Mesenchymal stem cell (in vitro differentiated cells and primary cell): ENCODE measurements at regions not wholly inside any gene's neighbourhood (a gene's known extent, or its start where the extent isn't known, plus 50 kb on each side); places are given as distances from the start of the nearest gene placed in this dataset.
A peak's percentile ranks its signal among the peaks of the same experiment; 100 is the strongest.
"Not testable (repeated sequence)": the region's sequence is repeated elsewhere in the genome, so short reads cannot be mapped to it uniquely, and the experiment has no call there.

ENCODE experiments used
- DNase-seq: peaks from one replicate; pipeline ENCODE4 v3.0.0-alpha.2; 2013
- H2AFZ ChIP-seq: one replicate; pipeline ENCODE4 v1.6.1; 2013; ENCODE audit warnings: low read depth, mild to moderate bottlenecking, control low read depth, inconsistent platforms, low read length, moderate library complexity
- H2AK5ac ChIP-seq: 2 replicates; pipeline ENCODE4 v1.6.1; 2013; ENCODE audit warnings: low read length, moderate library complexity, mild to moderate bottlenecking, inconsistent platforms; ENCODE audit not compliant: severe bottlenecking
- H2BK120ac ChIP-seq: one replicate; pipeline ENCODE4 v1.6.1; 2013; ENCODE audit warnings: low read depth, mild to moderate bottlenecking, inconsistent platforms, low read length, moderate library complexity
- H2BK12ac ChIP-seq, 2 experiments: one replicate each; pipeline ENCODE4 v1.6.1; 2013; ENCODE audit warnings: inconsistent platforms in 2 of 2, low read length in 2 of 2, mild to moderate bottlenecking in 2 of 2, moderate library complexity in 2 of 2, control low read depth in 1 of 2
- H2BK15ac ChIP-seq: one replicate; pipeline ENCODE4 v1.6.1; 2013; ENCODE audit warnings: mild to moderate bottlenecking, low read depth, inconsistent platforms; ENCODE audit not compliant: poor library complexity, severe bottlenecking
- H2BK5ac ChIP-seq: 2 replicates; pipeline ENCODE4 v1.6.1; 2013; ENCODE audit warnings: low read depth, mild to moderate bottlenecking, low read length, control low read depth, inconsistent platforms; ENCODE audit not compliant: poor library complexity, severe bottlenecking
- H3K14ac ChIP-seq, 2 experiments: one replicate each; pipeline ENCODE4 v1.6.1; 2013; ENCODE audit warnings: inconsistent platforms in 2 of 2, low read length in 2 of 2, control low read depth in 1 of 2, mild to moderate bottlenecking in 1 of 2, moderate library complexity in 1 of 2
- H3K18ac ChIP-seq, 2 experiments: one replicate each; pipeline ENCODE4 v1.6.1; 2013; ENCODE audit warnings: inconsistent platforms in 2 of 2, low read length in 2 of 2, control low read depth in 1 of 2, low read depth in 1 of 2, mild to moderate bottlenecking in 1 of 2
- H3K23ac ChIP-seq, 2 experiments: one replicate each; pipeline ENCODE4 v1.6.1; 2013; ENCODE audit warnings: inconsistent platforms in 2 of 2, low read length in 2 of 2, mild to moderate bottlenecking in 2 of 2, moderate library complexity in 2 of 2, control low read depth in 1 of 2
- H3K27ac ChIP-seq: 2 replicates; pipeline ENCODE4 v1.5.1; 2013; ENCODE audit warnings: mild to moderate bottlenecking, moderate library complexity, low read length, control low read depth, inconsistent platforms; ENCODE audit not compliant: poor library complexity, severe bottlenecking
- H3K27me3 ChIP-seq, 2 experiments: 2 replicates each; pipeline versions ENCODE4 v1.6.1 to v1.7.0; 2013; ENCODE audit warnings: low read length in 2 of 2, mild to moderate bottlenecking in 2 of 2, moderate library complexity in 2 of 2, control low read depth in 1 of 2, inconsistent platforms in 1 of 2; ENCODE audit not compliant: control insufficient read depth in 1 of 2, insufficient read depth in 1 of 2
- H3K36me3 ChIP-seq, 2 experiments: 2 replicates each; pipeline versions ENCODE4 v1.6.1 to v1.7.0; 2013; ENCODE audit warnings: low read length in 2 of 2, control low read depth in 1 of 2, inconsistent platforms in 1 of 2, low read depth in 1 of 2, mild to moderate bottlenecking in 1 of 2; ENCODE audit not compliant: insufficient read depth in 2 of 2, control insufficient read depth in 1 of 2
- H3K4ac ChIP-seq, 2 experiments: one replicate each; pipeline ENCODE4 v1.6.1; 2013; ENCODE audit warnings: inconsistent platforms in 2 of 2, low read length in 2 of 2, mild to moderate bottlenecking in 2 of 2, moderate library complexity in 2 of 2, control low read depth in 1 of 2, low read depth in 1 of 2
- H3K4me1 ChIP-seq: 2 replicates; pipeline ENCODE4 v1.6.1; 2013; ENCODE audit warnings: low read depth, low read length, control low read depth; ENCODE audit not compliant: control insufficient read depth, insufficient read depth
- H3K4me2 ChIP-seq: 2 replicates; pipeline ENCODE4 v1.6.1; 2013; ENCODE audit warnings: low read length, mild to moderate bottlenecking, inconsistent platforms; ENCODE audit not compliant: poor library complexity, severe bottlenecking
- H3K4me3 ChIP-seq, 2 experiments: 2 replicates each; pipeline versions ENCODE4 v1.5.1 to v1.7.0; 2013; ENCODE audit warnings: low read length in 2 of 2, mild to moderate bottlenecking in 2 of 2, control low read depth in 1 of 2, low read depth in 1 of 2; ENCODE audit not compliant: insufficient read depth in 1 of 2
- H3K79me1 ChIP-seq: replicated peaks from 2 replicates; pipeline ENCODE4 v1.6.1; 2013; ENCODE audit warnings: mild to moderate bottlenecking, control low read depth, low read length, inconsistent platforms; ENCODE audit not compliant: poor library complexity, severe bottlenecking
- H3K9ac ChIP-seq: 2 replicates; pipeline ENCODE4 v1.7.0; 2013; ENCODE audit warnings: mild to moderate bottlenecking, low read length, moderate library complexity
- H3K9me3 ChIP-seq: 2 replicates; pipeline ENCODE4 v1.7.0; 2013; ENCODE audit warnings: mild to moderate bottlenecking, low read length; ENCODE audit not compliant: control insufficient read depth
- H4K8ac ChIP-seq: one replicate; pipeline ENCODE4 v1.6.1; 2013; ENCODE audit warnings: inconsistent platforms, mild to moderate bottlenecking, low read length, moderate library complexity
- H4K91ac ChIP-seq: one replicate; pipeline ENCODE4 v1.6.1; 2013; ENCODE audit warnings: mild to moderate bottlenecking, low read length, inconsistent platforms
- WGBS: methylation state at CpG from one replicate; pipeline ENCODE4 v1.1.7; 2013; ENCODE audit warnings: mixed read lengths; 5-methylcytosine and 5-hydroxymethylcytosine counted together

DNA sequence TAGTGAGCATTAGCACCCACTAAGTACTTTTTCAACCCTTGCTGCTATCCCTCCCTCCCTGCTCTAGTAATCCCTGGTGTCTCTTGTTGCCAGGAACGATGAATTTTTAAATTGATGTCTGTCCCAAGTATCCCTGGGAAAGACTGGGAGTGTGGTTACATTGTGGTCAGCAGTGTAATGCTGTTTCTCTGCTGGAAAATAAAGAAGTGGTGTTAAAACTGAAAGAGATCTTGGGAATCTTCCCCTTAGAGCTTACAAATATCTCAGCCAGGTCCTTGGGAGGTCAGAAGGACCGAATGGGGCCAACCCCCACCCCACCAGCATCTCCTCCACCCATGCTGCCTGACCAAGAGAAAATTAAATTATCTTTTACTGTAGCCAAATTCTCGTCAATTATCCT, 174.5 kb upstream of the MXRA5 start:
- H3K18ac ChIP-seq: no peak overlapping the region
- no peak overlapping the region for H2BK12ac ChIP-seq
- no peak overlapping the region for H3K4ac ChIP-seq
- H3K36me3 ChIP-seq: no peaks in the 10 kb centered on the region
- no peaks in the 10 kb centered on the region for H3K79me1 ChIP-seq
- no peak overlapping the region for H2AK5ac ChIP-seq
- H3K23ac ChIP-seq: no peak overlapping the region
- H3K27ac ChIP-seq: no peak overlapping the region
- H2AFZ ChIP-seq: no peak overlapping the region
- H3K14ac ChIP-seq: no peak overlapping the region
- H2BK120ac ChIP-seq: no peak overlapping the region
- no peaks in the 10 kb centered on the region for H3K27me3 ChIP-seq
- H4K91ac ChIP-seq: no peak overlapping the region
- no peak overlapping the region for H4K8ac ChIP-seq
- no peak overlapping the region for H3K4me2 ChIP-seq
- H3K9ac ChIP-seq: peak overlapping the region; percentile 80
- WGBS: 61% methylated on average over 3 of the region's 3 CpGs
- no peak overlapping the region for H2BK15ac ChIP-seq
- peaks cover 1% of the 10 kb centered on the region for H3K4me1 ChIP-seq
- peak; percentile 45 for DNase-seq
- no peaks in the 10 kb centered on the region for H3K9me3 ChIP-seq
- H2BK5ac ChIP-seq: no peak overlapping the region
- peak overlapping the region in 1 of 2 experiments; percentile 12 for H3K4me3 ChIP-seq

- H3K18ac ChIP-seq: no peak overlapping the region
- H2BK15ac ChIP-seq: no peak overlapping the region
- H4K91ac ChIP-seq: no peak overlapping the region
- H3K79me1 ChIP-seq: no peaks in the 10 kb centered on the region
- no peak overlapping the region for H2AK5ac ChIP-seq
- no peak overlapping the region for H3K14ac ChIP-seq
- H2BK120ac ChIP-seq: no peak overlapping the region
- WGBS: 89% methylated on average over 2 of the region's 3 CpGs
- peak overlapping the region in 1 of 2 experiments; percentile 61 for H3K4me3 ChIP-seq
- H3K27ac ChIP-seq: no peak overlapping the region
- H3K9me3 ChIP-seq: no peaks in the 10 kb centered on the region
- DNase-seq: no peak
- H2AFZ ChIP-seq: no peak overlapping the region
- H2BK5ac ChIP-seq: no peak overlapping the region
- no peaks in the 10 kb centered on the region for H3K36me3 ChIP-seq
- H3K4me2 ChIP-seq: no peak overlapping the region
- H3K9ac ChIP-seq: peak overlapping the region; percentile 80
- H3K4ac ChIP-seq: no peak overlapping the region
- no peak overlapping the region for H3K23ac ChIP-seq
- no peaks in the 10 kb centered on the region for H3K27me3 ChIP-seq
- no peak overlapping the region for H2BK12ac ChIP-seq
- no peak overlapping the region for H4K8ac ChIP-seq
- peaks cover 1% of the 10 kb centered on the region for H3K4me1 ChIP-seq
Observed at GRCh38 chrX:3520458-3520857, 174.0 kb upstream of the MXRA5 start.

GRCh38 chrX:3519384-3519783, 172.9 kb upstream of the MXRA5 start:
- 86% methylated on average over 4 of the region's 8 CpGs for WGBS

GRCh38 chrX:3518870-3519269, 172.4 kb upstream of the MXRA5 start:
- Histone ChIP-seq H3K36me3 (no peaks in the 10 kb centered on the region), H3K18ac (no peak overlapping the region), H2BK120ac (no peak overlapping the region), H3K4me2 (no peak overlapping the region), H2BK5ac (no peak overlapping the region), H2BK15ac (no peak overlapping the region), H2AFZ (peak overlapping the region; percentile 4), H3K4me1 (peaks cover 1% of the 10 kb centered on the region), H3K14ac (no peak overlapping the region), H3K27ac (no peak overlapping the region), H3K4me3 (peak overlapping the region in 1 of 2 experiments; percentile 63), H3K79me1 (no peaks in the 10 kb centered on the region), H3K4ac (no peak overlapping the region), H4K91ac (no peak overlapping the region), H3K27me3 (no peaks in the 10 kb centered on the region), H2AK5ac (no peak overlapping the region), H2BK12ac (no peak overlapping the region), H3K23ac (no peak overlapping the region), H3K9ac (peak overlapping the region; percentile 90), H3K9me3 (no peaks in the 10 kb centered on the region), H4K8ac (no peak overlapping the region)
- peak; percentile 87 for DNase-seq
- WGBS: 54% methylated on average over 10 of the region's 10 CpGs

More at GRCh38 chrX:3519384-3519783, 172.9 kb upstream of the MXRA5 start:
- H3K79me1 ChIP-seq, H3K4me1 ChIP-seq, H3K27ac ChIP-seq, H4K8ac ChIP-seq, H2BK120ac ChIP-seq, H3K23ac ChIP-seq, H3K9me3 ChIP-seq, H4K91ac ChIP-seq, H3K4me2 ChIP-seq, H3K36me3 ChIP-seq, H3K14ac ChIP-seq, H2BK5ac ChIP-seq, H3K4ac ChIP-seq, H2BK12ac ChIP-seq, H2AK5ac ChIP-seq, H3K18ac ChIP-seq, H3K27me3 ChIP-seq, H2BK15ac ChIP-seq: not testable (repeated sequence)
- Histone ChIP-seq H3K4me3 (peak overlapping the region in 1 of 2 experiments; percentile 63), H2AFZ (peak overlapping the region; percentile 4), H3K9ac (peak overlapping the region; percentile 65)
- DNase-seq: peak; percentile 48
